MM.1S (cell line): ENCODE measurements at regions not wholly inside any gene's neighbourhood (a gene's known extent, or its start where the extent isn't known, plus 50 kb on each side); places are given as distances from the start of the nearest gene placed in this dataset.

Experiments
- DNase-seq: peaks from one replicate; pipeline ENCODE4 v3.0.0-alpha.2; 2015
- H2AFZ ChIP-seq: fragments of 300-600 bp; sonication (generic); 2 replicates; pipeline ENCODE4 v1.6.0; 2016; ENCODE audit warnings: antibody characterized with exemption, low read length
- H3F3A ChIP-seq: fragments of 300-600 bp; sonication (generic); 2 replicates; pipeline ENCODE4 v1.6.1; 2016; ENCODE audit warnings: mild to moderate bottlenecking, antibody characterized with exemption, low read length, moderate library complexity, mixed read lengths; ENCODE audit not compliant: insufficient read depth
- H3K27ac ChIP-seq: fragments of 300-600 bp; sonication (generic); 2 replicates; pipeline ENCODE4 v1.5.1; 2016; ENCODE audit warnings: mild to moderate bottlenecking, low read length
- H3K27me3 ChIP-seq: fragments of 300-600 bp; sonication (generic); replicated peaks from 2 replicates; pipeline ENCODE4 v1.6.0; 2016; ENCODE audit warnings: low read length; ENCODE audit not compliant: insufficient read depth
- H3K36me3 ChIP-seq: fragments of 300-600 bp; sonication (generic); replicated peaks from 2 replicates; pipeline ENCODE4 v1.6.1; 2016; ENCODE audit warnings: mild to moderate bottlenecking, low read length, mixed read lengths; ENCODE audit not compliant: insufficient read depth
- H3K4me1 ChIP-seq: fragments of 300-600 bp; sonication (generic); 2 replicates; pipeline ENCODE4 v1.6.1; 2016; ENCODE audit warnings: low read length, mixed read lengths
- H3K4me2 ChIP-seq: fragments of 300-600 bp; sonication (generic); 2 replicates; pipeline ENCODE4 v1.6.0; 2016; ENCODE audit warnings: low read depth, low read length
- H3K4me3 ChIP-seq: fragments of 300-600 bp; sonication (generic); 2 replicates; pipeline ENCODE4 v1.5.1; 2016; ENCODE audit warnings: low read length, mixed read lengths
- H3K79me2 ChIP-seq: fragments of 300-600 bp; sonication (generic); 2 replicates; pipeline ENCODE4 v1.6.1; 2016; ENCODE audit warnings: mixed run types, low read length, mixed read lengths
- H3K9ac ChIP-seq: fragments of 300-600 bp; sonication (generic); 2 replicates; pipeline ENCODE4 v1.6.1; 2016; ENCODE audit warnings: low read length, mixed read lengths
- H3K9me2 ChIP-seq: fragments of 300-600 bp; sonication (generic); replicated peaks from 2 replicates; pipeline ENCODE4 v1.6.1; 2016; ENCODE audit warnings: mild to moderate bottlenecking, low read length, mixed read lengths; ENCODE audit not compliant: insufficient read depth
- H3K9me3 ChIP-seq: fragments of 300-600 bp; sonication (generic); replicated peaks from 2 replicates; pipeline ENCODE4 v1.6.1; 2016; ENCODE audit warnings: mild to moderate bottlenecking, low read length, mixed read lengths; ENCODE audit not compliant: insufficient read depth
- H4K20me1 ChIP-seq: fragments of 300-600 bp; sonication (generic); 2 replicates; pipeline ENCODE4 v1.6.1; 2016; ENCODE audit warnings: mild to moderate bottlenecking, low read length, moderate library complexity, mixed read lengths; ENCODE audit not compliant: insufficient read depth
- CTCF ChIP-seq: fragments of 300-600 bp; sonication (generic); IDR thresholded peaks from 2 replicates; pipeline ENCODE4 v1.5.1; 2016; ENCODE audit warnings: antibody characterized with exemption, low read length, mixed read lengths
- EZH2 ChIP-seq: fragments of 300-600 bp; sonication (generic); optimal IDR thresholded peaks from 2 replicates; pipeline ENCODE3; 2017; ENCODE audit warnings: low read depth, mild to moderate bottlenecking, antibody characterized with exemption, low read length, mixed read lengths
- EZH2phosphoT487 ChIP-seq: fragments of 300-600 bp; sonication (generic); IDR thresholded peaks from 2 replicates; pipeline ENCODE4 v1.6.1; 2018; ENCODE audit warnings: antibody characterized with exemption, low read length

GRCh38 chr1:30317921-30318320, 405.5 kb downstream of the MATN1 start:
- no peak overlapping the region for H3K4me2 ChIP-seq
- no peaks in the 10 kb centered on the region for H3F3A ChIP-seq
- DNase-seq = no peak
- H3K36me3 ChIP-seq = no peaks in the 10 kb centered on the region
- H3K27ac ChIP-seq = no peak overlapping the region
- H3K9me2 ChIP-seq = no peaks in the 10 kb centered on the region
- H3K4me3 ChIP-seq = no peak overlapping the region
- H4K20me1 ChIP-seq = no peaks in the 10 kb centered on the region
- TF ChIP-seq CTCF (no peak), EZH2 (no peak), EZH2phosphoT487 (no peak)
- no peak overlapping the region for H3K9ac ChIP-seq
- no peaks in the 10 kb centered on the region for H3K4me1 ChIP-seq
- H2AFZ ChIP-seq = no peak overlapping the region
- peaks cover 96% of the 10 kb centered on the region for H3K27me3 ChIP-seq
- H3K79me2 ChIP-seq = no peaks in the 10 kb centered on the region
- no peaks in the 10 kb centered on the region for H3K9me3 ChIP-seq

- H3K9ac ChIP-seq = no peak overlapping the region
- H2AFZ ChIP-seq = no peak overlapping the region
- no peak overlapping the region for H3K4me2 ChIP-seq
- no peak overlapping the region for H3K4me3 ChIP-seq
- no peaks in the 10 kb centered on the region for H4K20me1 ChIP-seq
- no peaks in the 10 kb centered on the region for H3K4me1 ChIP-seq
- no peaks in the 10 kb centered on the region for H3K79me2 ChIP-seq
- no peak for TF ChIP-seq CTCF
- no peak for TF ChIP-seq EZH2
- TF ChIP-seq EZH2phosphoT487 = no peak
- no peak overlapping the region for H3K27ac ChIP-seq
- no peaks in the 10 kb centered on the region for H3K9me3 ChIP-seq
- H3K27me3 ChIP-seq = peaks cover 96% of the 10 kb centered on the region
- H3K36me3 ChIP-seq = no peaks in the 10 kb centered on the region
- no peak for DNase-seq
- H3F3A ChIP-seq = no peaks in the 10 kb centered on the region
- H3K9me2 ChIP-seq = no peaks in the 10 kb centered on the region
These were observed 407.3 kb downstream of the MATN1 start for GRCh38 chr1:30316056-30316455.

GRCh38 chr1:30315185-30315960, 408.0 kb downstream of the MATN1 start:
- H3K9ac ChIP-seq = no peak overlapping the region
- H2AFZ ChIP-seq = no peak overlapping the region
- no peaks in the 10 kb centered on the region for H4K20me1 ChIP-seq
- no peak overlapping the region for H3K4me2 ChIP-seq
- H3K4me3 ChIP-seq = no peak overlapping the region
- no peaks in the 10 kb centered on the region for H3K9me2 ChIP-seq
- H3F3A ChIP-seq = no peaks in the 10 kb centered on the region
- no peaks in the 10 kb centered on the region for H3K9me3 ChIP-seq
- no peaks in the 10 kb centered on the region for H3K79me2 ChIP-seq
- no peaks in the 10 kb centered on the region for H3K36me3 ChIP-seq
- H3K27me3 ChIP-seq = peaks cover 95% of the 10 kb centered on the region
- DNase-seq = no peak
- no peaks in the 10 kb centered on the region for H3K4me1 ChIP-seq
- no peak for TF ChIP-seq EZH2phosphoT487
- TF ChIP-seq EZH2 = no peak
- no peak for TF ChIP-seq CTCF
- no peak overlapping the region for H3K27ac ChIP-seq
